Stimulated activated CD4-positive, alpha-beta T cell treated with anti-CD3 and anti-CD28 coated beads, Interleukin-12 subunit alpha, Interleukin-12 subunit beta, amount 100 ng/mL, for 4 hours (primary cell): ENCODE measurements at regions not wholly inside any gene's neighbourhood (a gene's known extent, or its start where the extent isn't known, plus 50 kb on each side); places are given as distances from the start of the nearest gene placed in this dataset.
A peak's percentile ranks its signal among the peaks of the same experiment; 100 is the strongest.
"Not testable (repeated sequence)": the region's sequence is repeated elsewhere in the genome, so short reads cannot be mapped to it uniquely, and the experiment has no call there.

Experiments
- DNase-seq: peaks from one replicate; pipeline ENCODE4 v3.0.0-alpha.2; 2020

- DNase-seq: peak; percentile 69
These were observed 83.2 kb upstream of the HMGA2 start for GRCh38 chr12:65740873-65741600.

GRCh38 chr12:65741656-65742017 lies 82.6 kb upstream of the HMGA2 start:
- DNase-seq: no peak

- DNase-seq: no peak
These were observed 82.0 kb upstream of the HMGA2 start for GRCh38 chr12:65742018-65743010.

GRCh38 chr12:65744236-65744840 lies 79.9 kb upstream of the HMGA2 start:
- not testable (repeated sequence) for DNase-seq

- DNase-seq: no peak
These were observed 76.9 kb upstream of the HMGA2 start for GRCh38 chr12:65747338-65747737.

- DNase-seq: no peak
These were observed 76.0 kb upstream of the HMGA2 start for GRCh38 chr12:65748332-65748731.

DNA sequence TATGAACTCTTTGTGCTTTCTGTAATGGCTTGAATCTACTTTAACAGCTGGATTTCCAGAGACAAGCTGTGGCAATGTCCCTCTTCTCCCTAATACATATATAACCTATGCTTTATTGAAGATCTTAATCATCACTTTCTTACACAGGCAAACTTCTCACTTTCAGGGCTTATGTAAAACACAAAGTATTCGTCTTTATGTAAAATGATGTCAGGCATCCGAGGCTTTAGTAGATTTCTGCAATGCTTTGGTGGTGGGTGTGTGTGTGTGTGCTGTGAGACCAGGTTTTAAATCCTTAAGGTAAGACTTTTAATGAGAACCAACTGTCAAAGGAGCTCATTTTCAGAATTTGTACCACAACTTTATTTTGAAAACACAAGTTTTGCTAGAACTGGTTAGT lies 70.0 kb upstream of the HMGA2 start:
- DNase-seq: no peak

DNA sequence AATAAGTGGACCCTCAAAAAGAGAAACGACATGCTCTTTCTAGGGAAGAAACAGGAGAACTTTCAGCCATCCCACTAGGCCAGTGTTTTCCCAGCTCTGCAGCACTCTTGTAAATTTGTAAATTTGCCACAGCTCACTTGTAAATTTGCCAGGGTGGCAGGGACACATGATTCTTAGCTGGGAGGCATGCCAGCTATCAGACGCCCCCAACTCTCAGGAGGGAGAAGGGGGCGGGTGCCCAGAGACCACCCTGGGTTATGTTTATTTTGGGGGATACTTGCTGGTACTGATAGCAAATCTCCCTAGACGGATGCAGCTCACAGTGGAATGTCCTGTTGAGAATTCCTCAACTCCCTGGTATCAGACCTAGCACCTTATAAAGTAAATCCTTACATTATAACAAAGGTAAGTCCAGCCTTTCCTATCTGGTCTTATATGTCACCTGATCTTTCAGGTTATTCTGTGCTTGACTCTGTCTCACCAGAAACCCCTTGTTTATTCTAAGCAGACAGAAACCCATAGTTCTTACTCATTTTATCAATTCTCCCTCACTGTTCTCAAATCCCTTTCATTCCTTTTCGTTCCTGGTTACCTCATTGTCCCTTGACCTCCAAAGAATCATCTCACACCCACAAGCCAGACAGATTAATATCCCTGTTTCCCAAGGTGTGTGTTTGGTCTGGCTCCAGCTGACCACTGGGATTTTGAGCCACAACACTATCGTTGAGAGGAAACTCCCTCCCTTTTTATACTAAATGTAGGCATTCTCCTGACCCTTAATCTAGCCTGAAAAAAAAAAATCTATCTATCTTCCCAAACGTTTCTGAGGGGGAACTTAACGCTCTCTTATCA lies 69.3 kb upstream of the HMGA2 start:
- no peak for DNase-seq

- no peak for DNase-seq
These were observed 68.7 kb upstream of the HMGA2 start for GRCh38 chr12:65755596-65755978.

DNA sequence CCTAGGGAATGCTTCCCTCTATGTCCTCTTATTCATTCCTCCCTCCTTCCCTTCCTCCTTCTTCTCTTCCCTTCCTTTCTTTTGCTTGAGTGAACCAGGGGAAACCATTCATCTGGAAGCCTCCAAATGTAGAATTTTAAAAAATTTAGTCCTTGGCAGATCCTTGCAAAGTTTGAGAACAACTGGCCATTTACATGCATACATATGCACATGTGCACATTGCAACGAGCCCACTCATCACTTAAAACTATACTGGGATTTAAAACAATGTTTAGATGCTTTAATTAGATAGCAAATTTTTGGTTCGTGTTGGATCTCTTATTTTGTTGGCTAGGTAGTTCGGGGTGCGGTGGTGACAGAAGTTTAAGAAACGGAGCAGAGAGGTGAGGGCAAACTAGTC lies 68.0 kb upstream of the HMGA2 start:
- no peak for DNase-seq

- no peak for DNase-seq
These were observed 67.2 kb upstream of the HMGA2 start for GRCh38 chr12:65756956-65757511.

DNA sequence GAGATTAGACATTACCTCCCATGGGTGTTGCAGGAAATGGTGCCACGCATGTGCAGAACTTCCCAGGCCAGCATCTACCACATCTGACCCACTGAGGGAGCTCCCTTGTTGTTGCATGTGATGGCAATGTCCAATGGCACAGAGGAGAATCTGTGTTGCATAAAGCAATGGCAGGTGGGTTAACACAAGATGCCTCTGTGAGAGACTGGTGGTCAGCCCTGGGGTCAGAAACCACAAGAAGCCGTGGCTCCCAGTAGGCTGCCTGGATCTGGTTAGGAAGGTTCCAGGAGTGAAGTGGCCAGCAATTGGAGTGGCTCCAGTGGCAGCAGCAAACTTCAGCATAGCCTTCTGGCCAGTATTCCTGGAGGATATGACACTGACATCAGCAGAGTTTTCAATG lies 65.9 kb upstream of the HMGA2 start:
- no peak for DNase-seq

DNA sequence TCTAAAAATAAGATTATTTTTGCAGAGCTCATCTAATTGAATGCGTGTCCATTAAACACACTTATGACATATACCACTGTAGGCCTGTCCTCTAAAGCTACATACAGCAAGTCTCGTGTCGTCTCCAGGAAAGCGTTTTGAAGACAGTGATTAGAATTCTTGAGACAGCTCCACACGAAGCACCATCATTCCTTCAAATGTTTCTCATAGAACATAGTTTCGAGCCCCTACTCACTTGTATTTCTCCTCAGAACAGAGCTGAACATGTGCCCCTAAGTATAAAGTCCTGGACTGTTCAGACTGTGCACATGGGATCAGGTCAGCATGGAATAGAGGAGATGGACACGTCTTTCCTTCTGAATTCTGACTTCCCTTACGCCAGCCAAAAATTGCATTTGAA lies 64.5 kb upstream of the HMGA2 start:
- no peak for DNase-seq

DNA sequence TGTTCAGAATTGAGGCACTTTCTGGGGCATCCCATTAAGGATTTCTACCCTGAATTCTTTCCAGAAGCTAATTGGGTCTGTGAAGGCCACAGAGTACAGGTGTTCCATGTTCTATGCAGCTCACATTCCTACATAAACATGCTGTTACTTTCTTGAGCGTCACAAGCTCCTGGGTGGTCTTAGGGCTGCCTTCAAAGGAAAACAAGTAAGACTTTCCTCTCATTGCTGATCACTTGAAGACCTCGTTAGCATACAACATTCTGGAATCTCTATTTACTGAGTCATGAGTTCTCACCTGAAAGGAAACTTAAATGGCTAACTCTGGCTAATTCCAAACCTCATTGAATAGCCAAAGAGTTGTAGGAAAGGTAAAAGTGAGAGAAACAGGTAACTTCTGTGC lies 63.0 kb upstream of the HMGA2 start:
- no peak for DNase-seq

DNA sequence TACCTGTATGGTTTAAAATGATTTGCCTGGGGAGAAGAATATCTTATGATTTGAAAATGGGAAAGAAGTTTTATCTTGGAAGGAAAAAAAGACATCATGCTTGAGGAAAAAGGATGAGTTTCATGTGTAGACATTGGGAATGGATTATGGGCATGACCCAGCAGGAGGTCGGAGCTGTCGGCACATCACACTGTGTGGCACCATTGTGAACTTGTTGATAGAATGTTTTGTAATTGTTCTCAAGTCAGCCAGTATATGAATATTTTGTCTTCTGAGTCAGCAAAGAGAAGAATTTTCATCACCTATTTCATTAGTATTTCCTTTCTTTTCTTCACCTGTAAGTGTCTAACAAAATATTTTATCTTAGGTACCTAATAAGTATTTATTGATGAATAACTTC lies 60.0 kb upstream of the HMGA2 start:
- DNase-seq: no peak

- DNase-seq: no peak
These were observed 58.9 kb upstream of the HMGA2 start for GRCh38 chr12:65765436-65765813.

- no peak for DNase-seq
These were observed 54.4 kb upstream of the HMGA2 start for GRCh38 chr12:65769880-65770279.
